ENCODE measurements at regions not wholly inside any gene's neighbourhood (a gene's known extent, or its start where the extent isn't known, plus 50 kb on each side); places are given as distances from the start of the nearest gene placed in this dataset.

- TF ChIP-seq EZH2 (IDR thresholded peaks at IDR 0.05; ENCODE audit: insufficient read depth, poor library complexity, severe bottlenecking) (no peak), EZH2phosphoT487 (IDR thresholded peaks at IDR 0.05; ENCODE audit: insufficient read depth, low read depth) (no peak)
Observed at GRCh38 chr2:19837235-19837766, 64.5 kb downstream of the TTC32 start.
